Vagina (tissue), 2 donors: ENCODE measurements at regions not wholly inside any gene's neighbourhood (a gene's known extent, or its start where the extent isn't known, plus 50 kb on each side); places are given as distances from the start of the nearest gene placed in this dataset.

Source experiments
- POLR2A ChIP-seq, 2 donors: fragments of 450-650 bp; IDR thresholded peaks; one replicate each; pipeline ENCODE4 v1.6.1; 2017; ENCODE audit warnings: antibody characterized with exemption in 2 of 2, mild to moderate bottlenecking in 2 of 2, moderate library complexity in 2 of 2
- POLR2AphosphoS5 ChIP-seq, 2 donors: sonication (generic); formaldehyde crosslinking; IDR thresholded peaks; one replicate each; pipeline ENCODE4 v1.9.0; 2017; ENCODE audit warnings: antibody characterized with exemption in 2 of 2, mild to moderate bottlenecking in 2 of 2, low read depth in 1 of 2; ENCODE audit not compliant: insufficient read depth in 1 of 2
- TF ChIP-seq, protein P1 (sequence below), 3 experiments: fragments of 450-650 bp in 2 of 3; fragments of 200-600 bp in 1 of 3; sonication (generic) in 1 of 3; IDR thresholded peaks; one replicate each; pipeline ENCODE4 v1.5.1; 2017 to 2019; ENCODE audit warnings: antibody characterized with exemption in 3 of 3, mild to moderate bottlenecking in 2 of 3, moderate library complexity in 2 of 3

GRCh38 chr4:23635468-23635867 is 254.4 kb downstream of the PPARGC1A start:
- no peak for TF ChIP-seq POLR2A (IDR thresholded peaks at IDR 0.05)
- TF ChIP-seq, protein P1, sequence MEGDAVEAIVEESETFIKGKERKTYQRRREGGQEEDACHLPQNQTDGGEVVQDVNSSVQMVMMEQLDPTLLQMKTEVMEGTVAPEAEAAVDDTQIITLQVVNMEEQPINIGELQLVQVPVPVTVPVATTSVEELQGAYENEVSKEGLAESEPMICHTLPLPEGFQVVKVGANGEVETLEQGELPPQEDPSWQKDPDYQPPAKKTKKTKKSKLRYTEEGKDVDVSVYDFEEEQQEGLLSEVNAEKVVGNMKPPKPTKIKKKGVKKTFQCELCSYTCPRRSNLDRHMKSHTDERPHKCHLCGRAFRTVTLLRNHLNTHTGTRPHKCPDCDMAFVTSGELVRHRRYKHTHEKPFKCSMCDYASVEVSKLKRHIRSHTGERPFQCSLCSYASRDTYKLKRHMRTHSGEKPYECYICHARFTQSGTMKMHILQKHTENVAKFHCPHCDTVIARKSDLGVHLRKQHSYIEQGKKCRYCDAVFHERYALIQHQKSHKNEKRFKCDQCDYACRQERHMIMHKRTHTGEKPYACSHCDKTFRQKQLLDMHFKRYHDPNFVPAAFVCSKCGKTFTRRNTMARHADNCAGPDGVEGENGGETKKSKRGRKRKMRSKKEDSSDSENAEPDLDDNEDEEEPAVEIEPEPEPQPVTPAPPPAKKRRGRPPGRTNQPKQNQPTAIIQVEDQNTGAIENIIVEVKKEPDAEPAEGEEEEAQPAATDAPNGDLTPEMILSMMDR (IDR thresholded peaks at IDR 0.05): no peak
- no peak for TF ChIP-seq POLR2AphosphoS5 (IDR thresholded peaks at IDR 0.05; ENCODE audit: insufficient read depth in 1 of 2, low read depth in 1 of 2)
